ENCODE measurements at regions not wholly inside any gene's neighbourhood (a gene's known extent, or its start where the extent isn't known, plus 50 kb on each side); places are given as distances from the start of the nearest gene placed in this dataset.

DNA sequence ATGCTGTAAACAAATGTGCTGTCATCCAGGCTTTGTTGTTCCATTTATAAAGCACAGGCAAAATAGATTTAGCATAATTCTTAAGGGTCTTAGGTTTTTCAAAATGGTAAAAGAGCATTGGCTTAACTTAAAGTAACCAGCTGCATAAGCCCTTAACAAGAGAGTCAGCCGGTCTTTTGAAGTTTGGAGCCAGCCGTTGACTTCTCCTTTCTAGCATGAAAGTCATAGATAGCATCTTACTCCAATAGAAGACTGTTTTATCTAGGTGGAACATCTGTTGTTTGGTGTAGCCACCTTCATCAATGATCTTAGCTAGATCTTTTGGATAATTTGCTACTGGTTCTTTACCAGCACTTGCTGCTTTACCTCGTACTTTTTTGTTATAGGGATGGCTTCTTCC is 297.5 kb upstream of the DCBLD2 start:
- TF ChIP-seq, protein P1, sequence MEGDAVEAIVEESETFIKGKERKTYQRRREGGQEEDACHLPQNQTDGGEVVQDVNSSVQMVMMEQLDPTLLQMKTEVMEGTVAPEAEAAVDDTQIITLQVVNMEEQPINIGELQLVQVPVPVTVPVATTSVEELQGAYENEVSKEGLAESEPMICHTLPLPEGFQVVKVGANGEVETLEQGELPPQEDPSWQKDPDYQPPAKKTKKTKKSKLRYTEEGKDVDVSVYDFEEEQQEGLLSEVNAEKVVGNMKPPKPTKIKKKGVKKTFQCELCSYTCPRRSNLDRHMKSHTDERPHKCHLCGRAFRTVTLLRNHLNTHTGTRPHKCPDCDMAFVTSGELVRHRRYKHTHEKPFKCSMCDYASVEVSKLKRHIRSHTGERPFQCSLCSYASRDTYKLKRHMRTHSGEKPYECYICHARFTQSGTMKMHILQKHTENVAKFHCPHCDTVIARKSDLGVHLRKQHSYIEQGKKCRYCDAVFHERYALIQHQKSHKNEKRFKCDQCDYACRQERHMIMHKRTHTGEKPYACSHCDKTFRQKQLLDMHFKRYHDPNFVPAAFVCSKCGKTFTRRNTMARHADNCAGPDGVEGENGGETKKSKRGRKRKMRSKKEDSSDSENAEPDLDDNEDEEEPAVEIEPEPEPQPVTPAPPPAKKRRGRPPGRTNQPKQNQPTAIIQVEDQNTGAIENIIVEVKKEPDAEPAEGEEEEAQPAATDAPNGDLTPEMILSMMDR (IDR thresholded peaks at IDR 0.05), result no peak
- TF ChIP-seq POLR2A (IDR thresholded peaks at IDR 0.05), result no peak

Data from uterus (tissue), 2 donors.